Fibroblast of lung (primary cell): ENCODE measurements at regions not wholly inside any gene's neighbourhood (a gene's known extent, or its start where the extent isn't known, plus 50 kb on each side); places are given as distances from the start of the nearest gene placed in this dataset.

Experiments used
- DNase-seq, 2 donors: peaks; one replicate each; pipeline versions ENCODE4 v3.0.0 to v3.0.0-alpha.2; 2010; ENCODE audit warnings: low read depth in 2 of 2
- H2AFZ ChIP-seq: 2 replicates; pipeline ENCODE4 v1.5.1; 2012; ENCODE audit warnings: low read length, control low read depth, inconsistent platforms
- H3K27ac ChIP-seq: 2 replicates; pipeline ENCODE4 v1.5.1; 2011; ENCODE audit warnings: low read length, control low read depth; ENCODE audit not compliant: insufficient read depth
- H3K27me3 ChIP-seq: 2 replicates; pipeline ENCODE4 v1.5.1; 2011; ENCODE audit warnings: mild to moderate bottlenecking, low read length; ENCODE audit not compliant: control insufficient read depth, insufficient read depth
- H3K36me3 ChIP-seq: 2 replicates; pipeline ENCODE4 v1.5.1; 2011; ENCODE audit warnings: low read length; ENCODE audit not compliant: control insufficient read depth, insufficient read depth
- H3K4me1 ChIP-seq: 2 replicates; pipeline ENCODE4 v1.5.1; 2011; ENCODE audit warnings: low read length; ENCODE audit not compliant: control insufficient read depth, insufficient read depth; ENCODE audit errors: extremely low read depth
- H3K4me2 ChIP-seq: 2 replicates; pipeline ENCODE4 v1.5.1; 2011; ENCODE audit warnings: low read length, control low read depth; ENCODE audit not compliant: insufficient read depth; ENCODE audit errors: extremely low read depth
- H3K4me3 ChIP-seq, 4 experiments: fragments of 200-600 bp in 1 of 4; sonication (generic) in 1 of 4; replicated peaks in 1 of 4; 2 replicates each; pipeline ENCODE4 v1.5.1; 2011 to 2016; ENCODE audit warnings: low read length in 4 of 4, low read depth in 3 of 4, mild to moderate bottlenecking in 3 of 4, control low read depth in 2 of 4, inconsistent platforms in 1 of 4, mixed read lengths in 1 of 4; ENCODE audit not compliant: insufficient read depth in 1 of 4; ENCODE audit errors: control extremely low read depth in 1 of 4
- H3K79me2 ChIP-seq: 2 replicates; pipeline ENCODE4 v1.5.1; 2012; ENCODE audit warnings: mild to moderate bottlenecking, low read length, inconsistent platforms; ENCODE audit not compliant: control insufficient read depth, insufficient read depth
- H3K9ac ChIP-seq: 2 replicates; pipeline ENCODE4 v1.5.1; 2011; ENCODE audit warnings: mild to moderate bottlenecking, low read length, control low read depth; ENCODE audit not compliant: insufficient read depth
- H3K9me3 ChIP-seq: 2 replicates; pipeline ENCODE4 v1.5.1; 2012; ENCODE audit warnings: low read depth, low read length; ENCODE audit not compliant: control insufficient read depth, insufficient read depth
- H4K20me1 ChIP-seq: 2 replicates; pipeline ENCODE4 v1.5.1; 2011; ENCODE audit warnings: low read length; ENCODE audit not compliant: control insufficient read depth, insufficient read depth; ENCODE audit errors: extremely low read depth
- EZH2 ChIP-seq: IDR thresholded peaks from 2 replicates; pipeline ENCODE4 v1.5.1; 2012; ENCODE audit warnings: low read length, control low read depth, mild to moderate bottlenecking; ENCODE audit errors: missing control alignments
- TF ChIP-seq, protein P1 (sequence below), 2 donors: IDR thresholded peaks in 1 of 2; conservative IDR thresholded peaks in 1 of 2; 1 replicate in 1 of 2; 2 replicates in 1 of 2; pipeline ENCODE4 v1.5.1; 2011 to 2012; ENCODE audit warnings: low read length in 2 of 2, control low read depth in 1 of 2, inconsistent platforms in 1 of 2, low read depth in 1 of 2, mild to moderate bottlenecking in 1 of 2

DNA sequence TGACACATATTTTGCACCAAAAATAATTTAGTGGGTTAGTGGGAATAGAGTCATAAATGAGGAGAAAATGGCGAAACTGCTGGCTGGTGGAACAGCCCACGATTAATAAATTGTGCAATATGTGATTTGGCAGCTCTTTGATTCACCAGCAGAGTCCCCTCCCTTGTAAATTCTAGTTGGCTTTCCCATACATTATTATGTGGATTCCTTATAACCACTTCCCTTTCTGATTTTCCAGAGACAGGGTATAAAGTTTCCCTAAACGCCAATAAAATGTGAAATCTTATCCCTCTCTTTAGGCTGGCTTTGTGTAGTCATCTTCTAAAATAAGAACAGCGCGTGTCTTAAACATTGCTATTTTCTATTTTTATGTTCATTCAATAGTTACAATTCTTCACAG is 149.4 kb upstream of the FERD3L start:
- no peaks in the 10 kb centered on the region for H3K27me3 ChIP-seq
- H4K20me1 ChIP-seq, result no peaks in the 10 kb centered on the region
- H3K4me2 ChIP-seq, result no peak overlapping the region
- H3K4me3 ChIP-seq, result no peak overlapping the region
- H3K36me3 ChIP-seq, result no peaks in the 10 kb centered on the region
- H2AFZ ChIP-seq, result no peak overlapping the region
- H3K79me2 ChIP-seq, result no peaks in the 10 kb centered on the region
- peak in 1 of 2 donors; percentile 76 for DNase-seq
- no peak overlapping the region for H3K27ac ChIP-seq
- no peaks in the 10 kb centered on the region for H3K9me3 ChIP-seq
- H3K4me1 ChIP-seq, result no peaks in the 10 kb centered on the region
- TF ChIP-seq EZH2, result no peak
- TF ChIP-seq, protein P1, sequence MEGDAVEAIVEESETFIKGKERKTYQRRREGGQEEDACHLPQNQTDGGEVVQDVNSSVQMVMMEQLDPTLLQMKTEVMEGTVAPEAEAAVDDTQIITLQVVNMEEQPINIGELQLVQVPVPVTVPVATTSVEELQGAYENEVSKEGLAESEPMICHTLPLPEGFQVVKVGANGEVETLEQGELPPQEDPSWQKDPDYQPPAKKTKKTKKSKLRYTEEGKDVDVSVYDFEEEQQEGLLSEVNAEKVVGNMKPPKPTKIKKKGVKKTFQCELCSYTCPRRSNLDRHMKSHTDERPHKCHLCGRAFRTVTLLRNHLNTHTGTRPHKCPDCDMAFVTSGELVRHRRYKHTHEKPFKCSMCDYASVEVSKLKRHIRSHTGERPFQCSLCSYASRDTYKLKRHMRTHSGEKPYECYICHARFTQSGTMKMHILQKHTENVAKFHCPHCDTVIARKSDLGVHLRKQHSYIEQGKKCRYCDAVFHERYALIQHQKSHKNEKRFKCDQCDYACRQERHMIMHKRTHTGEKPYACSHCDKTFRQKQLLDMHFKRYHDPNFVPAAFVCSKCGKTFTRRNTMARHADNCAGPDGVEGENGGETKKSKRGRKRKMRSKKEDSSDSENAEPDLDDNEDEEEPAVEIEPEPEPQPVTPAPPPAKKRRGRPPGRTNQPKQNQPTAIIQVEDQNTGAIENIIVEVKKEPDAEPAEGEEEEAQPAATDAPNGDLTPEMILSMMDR (conservative IDR thresholded peaks at IDR 0.05 in 1 of 2, IDR thresholded peaks at IDR 0.05 in 1 of 2; ENCODE audit: low read depth in 1 of 2, low read length in 2 of 2), result no peak
- H3K9ac ChIP-seq, result no peak overlapping the region

DNA sequence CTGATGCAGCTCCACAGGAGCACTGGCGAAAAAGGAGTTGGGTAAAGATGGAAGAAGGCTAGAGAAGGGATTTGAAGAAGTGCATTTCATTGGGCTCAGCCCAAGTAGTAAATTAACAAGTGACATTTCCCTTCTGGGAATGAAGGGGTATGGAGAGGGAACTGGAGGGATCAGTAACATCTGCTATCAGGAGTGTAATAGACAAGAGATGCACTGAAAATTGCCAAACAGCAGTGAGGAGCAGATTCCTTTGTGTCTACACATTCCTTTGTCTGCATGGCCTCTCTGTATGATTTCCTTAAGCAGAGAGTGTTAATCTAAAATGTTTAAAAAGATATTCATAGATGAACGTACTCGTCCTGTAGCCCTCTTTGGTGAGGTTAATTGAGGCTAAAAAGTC is 148.2 kb upstream of the FERD3L start:
- H3K4me2 ChIP-seq, result no peak overlapping the region
- DNase-seq, result no peak
- TF ChIP-seq EZH2, result no peak
- TF ChIP-seq, protein P1 (conservative IDR thresholded peaks at IDR 0.05 in 1 of 2, IDR thresholded peaks at IDR 0.05 in 1 of 2; ENCODE audit: low read depth in 1 of 2, low read length in 2 of 2), result no peak
- no peak overlapping the region for H3K4me3 ChIP-seq
- no peaks in the 10 kb centered on the region for H3K27me3 ChIP-seq
- no peaks in the 10 kb centered on the region for H4K20me1 ChIP-seq
- H2AFZ ChIP-seq, result no peak overlapping the region
- no peak overlapping the region for H3K9ac ChIP-seq
- H3K27ac ChIP-seq, result no peak overlapping the region
- no peaks in the 10 kb centered on the region for H3K4me1 ChIP-seq
- H3K79me2 ChIP-seq, result no peaks in the 10 kb centered on the region
- H3K36me3 ChIP-seq, result no peaks in the 10 kb centered on the region
- no peaks in the 10 kb centered on the region for H3K9me3 ChIP-seq

DNA sequence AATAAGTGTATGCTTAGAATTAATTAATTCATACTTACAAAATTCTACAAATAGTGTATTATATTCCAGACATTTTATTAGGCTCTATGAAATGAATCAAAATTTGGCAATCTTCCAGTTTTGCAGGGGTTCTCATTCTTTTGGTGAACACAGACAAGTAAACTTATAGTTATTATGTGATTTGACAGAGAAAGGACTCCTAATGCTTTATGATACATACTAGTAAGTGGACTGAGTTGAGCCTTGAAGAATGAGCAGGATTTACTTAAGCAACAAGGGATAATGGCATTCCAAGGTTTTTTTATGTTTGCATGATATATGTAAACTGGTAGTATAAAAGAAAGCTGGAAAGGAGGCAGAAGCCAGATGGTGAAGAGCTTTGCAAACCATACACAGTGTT is 145.7 kb upstream of the FERD3L start:
- H3K9me3 ChIP-seq, result no peaks in the 10 kb centered on the region
- TF ChIP-seq, protein P1 (conservative IDR thresholded peaks at IDR 0.05 in 1 of 2, IDR thresholded peaks at IDR 0.05 in 1 of 2; ENCODE audit: low read depth in 1 of 2, low read length in 2 of 2), result no peak
- TF ChIP-seq EZH2, result no peak

More for the DNA sequence above, 145.7 kb upstream of the FERD3L start:
- H3K27me3 ChIP-seq, result no peaks in the 10 kb centered on the region
- H3K4me2 ChIP-seq, result no peak overlapping the region
- no peak overlapping the region for H3K4me3 ChIP-seq
- no peak overlapping the region for H2AFZ ChIP-seq
- H3K36me3 ChIP-seq, result no peaks in the 10 kb centered on the region
- H3K4me1 ChIP-seq, result no peaks in the 10 kb centered on the region
- H3K9ac ChIP-seq, result no peak overlapping the region
- DNase-seq, result no peak
- H3K79me2 ChIP-seq, result no peaks in the 10 kb centered on the region
- H4K20me1 ChIP-seq, result no peaks in the 10 kb centered on the region
- H3K27ac ChIP-seq, result no peak overlapping the region
